ENCODE measurements at regions not wholly inside any gene's neighbourhood (a gene's known extent, or its start where the extent isn't known, plus 50 kb on each side); places are given as distances from the start of the nearest gene placed in this dataset.

- ChIA-PET POLR2A (no interaction called here), CTCF (ENCODE audit: low intra/inter-chr PET ratio, low total read pairs) (no interaction called here)
- Histone ChIP-seq H3K27me3 (ENCODE audit: control insufficient read depth in 1 of 2, insufficient read depth in 2 of 2, low read length in 2 of 2) (no peaks in the 10 kb centered on the region), H3K9me3 (ENCODE audit: low read length) (no peaks in the 10 kb centered on the region), H2AFZ (ENCODE audit: low read length) (no peak overlapping the region), H4K20me1 (ENCODE audit: insufficient read depth, low read length) (no peaks in the 10 kb centered on the region), H3K9ac (ENCODE audit: insufficient read depth, low read depth, low read length) (no peak overlapping the region), H3K4me2 (ENCODE audit: low read depth, low read length) (no peak overlapping the region), H3K4me1 (ENCODE audit: insufficient read depth, low read length) (peaks cover 19% of the 10 kb centered on the region; the same call in 1 of the 2 replicates), H3K4me3 (replicated peaks in 1 of 3; ENCODE audit: insufficient read depth in 1 of 3, low read depth in 2 of 3, low read length in 3 of 3) (no peak overlapping the region), H3K27ac (ENCODE audit: extremely low read length, insufficient read depth, low read length) (no peak overlapping the region), H3K79me2 (ENCODE audit: insufficient read depth, low read length) (no peaks in the 10 kb centered on the region), H3K36me3 (replicated peaks in 1 of 2; ENCODE audit: control insufficient read depth in 1 of 2, insufficient read depth in 2 of 2, low read length in 2 of 2) (no peaks in the 10 kb centered on the region)
- FAIRE-seq, result no peak
- no TSS peak for BruUV-seq (replicated peaks)
- WGBS (ENCODE audit: low lambda C conversion rate), result 35% methylated on average over 3 of the region's 3 CpGs
- in situ Hi-C loops (cut with HindIII; ENCODE audit: extremely low pct_ligation_motif_present, low pct_unique_long_range_greater_than_20kb) (loop anchor here (25.0 kb wide), 1 partner anchor 570 kb away; no protein-coding TSS in a partner anchor), intact Hi-C loops (cut with micrococcal nuclease; ENCODE audit: unreplicated experiment) (no loop called here)
- DNase-seq (ENCODE audit: low spot score), result no peak
- ATAC-seq, result no peak
- TF ChIP-seq ZFP37 (CRISPR knock-in tag; IDR thresholded peaks at IDR 0.05; ENCODE audit: borderline replicate concordance), result no peak
- no peak for TF ChIP-seq KLF13 (CRISPR knock-in tag; IDR thresholded peaks at IDR 0.05)
- no peak for TF ChIP-seq GTF3A (CRISPR knock-in tag; conservative IDR thresholded peaks at IDR 0.05)
- no peak for TF ChIP-seq RARA (CRISPR knock-in tag; IDR thresholded peaks at IDR 0.05)
- no peak for TF ChIP-seq ZNF878 (CRISPR knock-in tag; IDR thresholded peaks at IDR 0.05)
- no peak for TF ChIP-seq KLF6 (CRISPR knock-in tag; IDR thresholded peaks at IDR 0.05)
- no peak for TF ChIP-seq ZNF335 (CRISPR knock-in tag; IDR thresholded peaks at IDR 0.05)
- TF ChIP-seq CC2D1A (CRISPR knock-in tag; IDR thresholded peaks at IDR 0.05), result no peak
- no peak for TF ChIP-seq NFYC (CRISPR knock-in tag; IDR thresholded peaks at IDR 0.05)
- TF ChIP-seq ZNF160 (CRISPR knock-in tag; IDR thresholded peaks at IDR 0.05), result no peak
- no peak for TF ChIP-seq ZNF264 (CRISPR knock-in tag; IDR thresholded peaks at IDR 0.05)
- TF ChIP-seq ZFP82 (CRISPR knock-in tag; IDR thresholded peaks at IDR 0.05; ENCODE audit: borderline replicate concordance), result no peak
- no peak for TF ChIP-seq CEBPB (IDR thresholded peaks at IDR 0.05; ENCODE audit: borderline replicate concordance, low read depth, low read length)
- no peak for TF ChIP-seq PCBP2 (optimal IDR thresholded peaks at IDR 0.05; ENCODE audit: low read depth, low read length, poor library complexity, severe bottlenecking)
- no peak for TF ChIP-seq ZGPAT (CRISPR knock-in tag; IDR thresholded peaks at IDR 0.05)
- no peak for TF ChIP-seq PATZ1 (CRISPR knock-in tag; IDR thresholded peaks at IDR 0.05)
- no peak for TF ChIP-seq ZNF280B (CRISPR knock-in tag; IDR thresholded peaks at IDR 0.05; ENCODE audit: borderline replicate concordance)
- TF ChIP-seq ZNF547 (CRISPR knock-in tag; IDR thresholded peaks at IDR 0.05), result no peak
- TF ChIP-seq ZNF841 (CRISPR knock-in tag; IDR thresholded peaks at IDR 0.05; ENCODE audit: borderline replicate concordance), result no peak
These were observed 329.6 kb downstream of the RAPGEF2 start for GRCh38 chr4:159432436-159432835.
